NCI-H128 (cell line): ENCODE measurements at regions not wholly inside any gene's neighbourhood (a gene's known extent, or its start where the extent isn't known, plus 50 kb on each side); places are given as distances from the start of the nearest gene placed in this dataset.
"Not testable (repeated sequence)": the region's sequence is repeated elsewhere in the genome, so short reads cannot be mapped to it uniquely, and the experiment has no call there.

Experiments used
- DNase-seq: peaks from one replicate; lab custom pipeline; 2025; ENCODE audit not compliant: unreplicated experiment; lab: John Stamatoyannopoulos, UW

DNA sequence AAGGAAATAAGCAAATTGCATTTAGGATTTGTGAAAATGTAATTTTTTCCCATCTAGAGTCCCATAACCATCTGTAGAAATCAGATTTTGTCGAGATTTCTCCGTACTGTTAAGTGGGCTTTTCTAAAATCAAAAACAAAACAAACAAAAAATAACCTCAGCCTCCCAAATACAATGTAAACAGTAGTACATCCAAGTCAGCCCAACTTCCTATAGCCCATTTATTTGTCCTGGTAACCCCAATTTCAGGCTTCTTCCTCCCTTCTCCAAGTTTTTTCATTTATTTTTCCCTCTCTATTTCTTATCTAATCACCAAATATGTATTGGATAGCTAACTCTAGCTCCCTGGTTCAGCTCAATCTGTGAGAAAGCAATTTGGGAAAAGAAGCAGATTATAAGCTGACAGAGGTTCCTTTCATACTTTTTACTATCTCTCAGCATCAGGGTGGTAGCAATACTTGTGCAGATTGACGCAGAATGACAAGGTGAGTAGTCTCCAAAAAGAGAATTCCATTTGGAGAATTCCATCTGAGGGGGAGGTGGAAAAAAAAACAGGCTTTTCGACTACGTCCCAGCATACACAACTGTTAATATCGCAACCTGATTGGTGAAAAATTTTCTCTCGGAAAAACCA lies 132.6 kb upstream of the BTN3A2 start:
- DNase-seq: no peak

DNA sequence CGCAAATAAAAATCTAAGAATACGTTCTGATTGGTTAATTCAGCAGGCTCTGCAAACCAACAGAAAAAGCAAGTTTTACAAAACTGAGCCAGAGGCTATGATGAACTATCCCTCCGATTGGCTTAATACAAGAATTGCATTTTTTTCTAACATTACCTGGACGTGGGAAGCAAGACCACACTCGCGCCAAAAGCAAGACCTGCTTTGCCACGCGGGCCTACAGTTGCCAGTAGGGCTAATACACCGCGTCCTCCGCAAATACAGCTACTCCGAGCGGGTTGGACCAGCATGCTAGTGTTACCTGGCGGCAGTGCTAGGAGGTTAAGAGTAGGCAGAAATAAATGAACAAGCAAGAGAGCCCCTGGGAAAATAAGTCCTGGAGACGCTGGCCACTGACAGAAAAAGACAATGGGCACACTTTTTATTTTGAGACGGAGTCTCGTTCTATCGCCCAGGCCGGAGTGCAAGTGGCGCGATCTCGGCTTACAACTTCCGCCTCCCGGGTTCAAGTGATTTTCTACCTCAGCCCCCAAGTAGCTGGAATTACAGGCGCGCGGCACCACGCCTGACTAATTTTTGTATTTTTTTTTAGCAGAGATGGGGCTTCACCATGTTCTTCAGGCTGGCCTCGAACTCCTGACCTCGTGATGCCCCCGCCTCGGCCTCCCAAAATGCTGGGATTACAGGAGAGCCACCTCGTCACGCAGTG lies 131.9 kb upstream of the BTN3A2 start:
- no peak for DNase-seq

DNA sequence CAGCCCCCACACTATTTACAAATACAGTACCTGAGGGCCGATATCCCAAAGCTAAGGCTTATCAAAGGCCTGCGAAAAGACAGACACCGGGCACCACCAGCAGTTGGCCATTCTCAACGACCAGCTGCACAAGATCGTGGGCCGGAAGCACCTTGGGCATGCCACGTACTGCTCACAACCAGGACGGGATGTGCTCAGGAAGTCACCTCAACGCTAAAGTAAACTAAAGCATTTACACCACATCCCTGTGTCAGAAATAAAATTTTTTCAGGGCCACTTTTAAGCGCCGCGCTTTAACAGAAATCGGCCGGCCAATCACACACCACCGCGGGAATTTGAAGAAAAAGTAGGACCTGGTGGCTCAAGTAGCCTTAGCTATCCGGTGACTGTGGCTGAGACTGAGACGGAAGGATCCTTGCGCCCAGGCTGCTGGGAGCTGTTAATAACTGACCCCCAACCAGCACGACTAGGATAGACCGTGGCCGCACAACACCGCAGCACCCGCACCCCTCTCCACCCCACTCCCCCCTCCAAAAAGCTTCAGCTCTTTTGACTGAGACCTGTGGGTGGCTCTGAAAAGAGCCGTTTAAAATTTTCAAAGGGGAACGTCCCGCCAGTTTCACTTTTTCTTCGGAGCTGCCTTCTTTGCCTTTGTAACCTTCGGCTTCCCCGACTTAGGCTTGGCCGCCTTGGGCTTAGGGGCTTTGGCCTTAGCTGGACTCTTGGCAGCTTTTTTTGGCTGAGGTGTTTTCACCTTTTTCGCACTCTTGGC lies 131.2 kb upstream of the BTN3A2 start:
- DNase-seq: no peak

DNA sequence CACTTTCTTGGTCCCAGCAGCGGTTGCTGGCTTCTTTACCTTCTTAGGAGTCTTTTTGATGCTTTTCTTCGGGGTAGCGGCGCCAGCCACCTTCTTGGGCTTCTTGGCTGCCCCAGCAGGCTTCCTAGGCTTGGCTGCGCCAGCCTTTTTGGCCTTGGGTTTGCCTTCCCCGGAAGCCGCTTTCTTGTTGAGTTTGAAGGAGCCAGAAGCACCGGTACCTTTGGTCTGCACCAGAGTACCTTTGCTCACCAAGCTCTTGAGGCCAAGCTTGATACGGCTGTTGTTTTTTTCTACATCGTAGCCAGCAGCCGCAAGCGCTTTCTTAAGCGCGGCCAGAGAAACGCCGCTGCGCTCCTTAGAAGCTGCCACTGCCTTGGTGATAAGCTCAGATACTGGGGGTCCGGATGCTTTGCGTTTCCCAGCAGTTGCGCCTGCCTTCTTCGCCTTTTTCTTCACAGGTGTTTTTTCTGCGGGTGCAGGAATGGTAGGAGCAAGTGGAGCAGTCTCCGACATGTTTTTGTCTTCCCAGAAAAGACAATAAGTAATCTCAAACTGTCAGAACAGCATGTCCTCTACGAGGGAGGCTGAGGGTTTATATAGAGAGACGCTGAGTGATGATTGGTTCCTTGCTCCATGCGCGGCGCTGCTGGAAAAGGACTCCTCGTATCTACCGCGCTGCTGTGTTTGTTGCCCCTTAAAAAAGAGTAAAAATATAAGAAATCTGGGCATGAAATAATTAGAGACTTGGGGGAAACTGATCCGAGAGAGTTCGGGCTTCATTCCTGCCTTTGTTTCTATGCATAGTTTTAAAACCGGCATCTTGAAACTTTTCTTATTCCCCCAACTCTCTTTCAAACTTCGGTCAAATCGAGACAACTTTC lies 130.3 kb upstream of the BTN3A2 start:
- peak; percentile 39 for DNase-seq

DNA sequence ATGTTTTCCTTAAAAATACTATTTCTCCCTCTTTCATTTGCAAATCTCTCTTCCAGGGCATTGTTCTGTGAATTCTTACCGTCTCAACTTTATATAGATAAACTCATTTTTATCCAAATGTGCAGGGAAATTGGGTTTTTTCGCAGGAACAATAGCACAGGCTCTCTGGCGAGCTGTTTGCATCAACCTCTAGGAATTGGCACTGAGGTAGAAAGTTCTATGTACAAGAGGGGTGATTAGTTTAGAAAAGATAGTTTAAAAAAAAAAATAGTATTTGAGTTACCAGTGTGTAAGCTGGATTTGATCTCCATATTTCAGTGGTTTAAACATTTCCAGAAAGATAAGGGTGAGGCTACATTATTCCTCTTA lies 129.7 kb upstream of the BTN3A2 start:
- DNase-seq: no peak

DNA sequence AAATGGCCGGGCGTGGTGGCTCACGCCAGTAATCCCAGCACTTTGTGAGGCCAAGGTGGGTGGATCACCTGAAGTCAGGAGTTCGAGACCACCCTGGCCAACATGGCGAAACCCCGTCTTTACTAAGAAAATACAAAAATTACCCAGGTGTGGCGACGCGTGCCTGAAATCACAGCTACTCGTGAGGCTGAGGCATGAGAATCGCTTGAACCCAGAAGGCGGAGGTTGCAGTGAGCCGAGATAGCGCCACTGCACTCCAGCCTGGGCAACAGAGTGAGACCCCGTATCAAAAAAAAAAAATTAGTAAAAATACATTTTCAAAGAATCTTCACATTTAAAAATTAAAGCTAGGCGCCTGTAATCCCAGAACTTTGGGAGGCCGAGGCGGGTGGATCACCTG lies 125.6 kb upstream of the BTN3A2 start:
- not testable (repeated sequence) for DNase-seq

DNA sequence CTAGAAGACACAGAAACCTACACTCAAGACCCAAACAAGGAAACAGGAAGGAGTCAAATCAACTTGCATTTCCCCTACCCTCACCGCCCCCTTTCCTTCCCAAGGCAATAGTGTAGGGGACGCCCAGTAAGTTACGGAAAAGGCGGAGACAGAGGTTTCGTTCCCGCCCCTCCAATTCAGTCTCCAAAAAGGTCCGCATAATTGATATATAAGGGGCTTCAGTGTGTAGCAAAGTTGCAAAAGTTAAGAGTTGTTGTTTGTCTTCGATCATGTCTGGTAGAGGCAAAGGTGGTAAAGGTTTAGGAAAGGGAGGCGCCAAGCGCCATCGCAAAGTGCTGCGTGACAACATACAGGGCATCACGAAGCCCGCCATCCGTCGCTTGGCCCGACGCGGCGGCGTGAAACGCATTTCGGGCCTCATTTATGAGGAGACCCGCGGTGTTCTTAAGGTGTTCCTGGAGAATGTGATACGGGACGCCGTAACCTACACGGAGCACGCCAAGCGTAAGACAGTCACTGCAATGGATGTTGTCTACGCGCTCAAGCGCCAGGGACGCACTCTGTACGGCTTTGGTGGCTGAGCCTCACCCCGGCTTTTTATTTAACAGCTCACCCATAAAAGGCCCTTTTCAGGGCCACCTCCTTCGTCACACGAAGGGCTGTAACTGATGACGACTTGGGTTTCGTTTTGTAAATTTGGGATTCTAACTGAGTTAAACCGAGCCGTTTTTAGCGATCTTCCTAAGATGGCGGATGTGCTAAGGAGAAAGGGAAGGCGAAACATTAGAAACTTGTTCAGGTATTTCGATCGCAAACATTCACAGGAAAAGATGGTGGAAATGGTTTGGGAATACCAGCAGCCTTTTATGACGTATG lies 124.6 kb upstream of the BTN3A2 start:
- DNase-seq: no peak

DNA sequence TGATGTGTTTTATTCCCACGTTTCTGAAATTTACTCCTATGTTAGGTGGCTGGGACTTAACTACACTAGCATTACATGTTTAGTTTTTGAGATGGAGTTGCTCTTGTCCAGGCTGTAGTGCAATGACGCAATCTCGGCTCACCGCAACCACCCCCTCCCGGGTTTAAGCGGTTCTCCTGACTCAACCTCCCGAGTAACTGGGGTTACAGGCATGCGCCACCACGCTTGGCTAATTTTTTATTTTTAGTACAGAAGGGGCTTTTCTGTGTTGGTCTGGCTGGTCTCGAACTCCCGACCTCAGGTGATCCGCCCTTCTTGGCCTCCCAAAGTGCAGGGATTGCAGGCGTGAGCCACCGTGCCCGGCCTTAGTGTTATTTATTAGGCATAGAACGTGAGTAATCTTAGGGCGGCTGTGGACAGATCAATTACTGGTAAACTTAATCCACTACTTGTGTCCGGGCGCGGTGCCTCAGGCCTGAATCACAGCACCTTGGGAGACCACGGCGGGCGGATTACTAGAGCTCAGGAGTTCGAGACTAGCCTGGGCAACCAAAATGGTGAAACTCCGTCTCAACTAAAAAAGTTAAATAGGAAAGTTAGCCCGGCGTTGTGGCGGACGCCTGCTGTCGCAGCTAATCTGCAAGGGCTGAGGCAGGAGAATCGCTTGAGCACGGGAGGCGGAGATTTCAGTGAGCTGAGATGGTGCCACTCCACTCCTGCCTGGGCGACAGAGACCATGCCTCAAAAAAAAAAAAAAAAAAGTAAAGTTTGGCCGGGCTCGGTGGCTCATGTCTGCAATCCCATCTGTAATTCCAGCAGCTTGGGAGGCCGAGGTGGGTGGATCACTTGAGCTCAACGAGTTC lies 123.7 kb upstream of the BTN3A2 start:
- no peak for DNase-seq

DNA sequence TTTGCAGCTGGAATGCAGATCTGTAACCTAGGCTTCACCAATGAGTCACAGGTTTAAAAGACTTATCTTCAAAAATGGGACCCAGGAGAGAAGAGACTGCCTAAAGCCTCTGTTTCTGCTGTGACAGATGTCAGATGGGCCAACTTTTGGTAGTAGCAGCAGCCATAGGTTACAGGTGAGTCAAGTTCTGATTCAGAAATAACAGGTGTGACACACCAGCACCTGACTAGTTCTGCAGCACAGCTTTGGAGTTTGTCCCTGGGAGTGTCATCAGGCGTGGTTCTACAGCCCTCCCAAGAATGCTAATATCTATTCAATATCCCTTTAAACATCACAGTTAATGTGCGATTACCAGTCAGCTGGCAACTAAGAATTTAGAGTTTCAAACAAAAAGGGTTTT lies 121.9 kb upstream of the BTN3A2 start:
- DNase-seq: no peak

DNA sequence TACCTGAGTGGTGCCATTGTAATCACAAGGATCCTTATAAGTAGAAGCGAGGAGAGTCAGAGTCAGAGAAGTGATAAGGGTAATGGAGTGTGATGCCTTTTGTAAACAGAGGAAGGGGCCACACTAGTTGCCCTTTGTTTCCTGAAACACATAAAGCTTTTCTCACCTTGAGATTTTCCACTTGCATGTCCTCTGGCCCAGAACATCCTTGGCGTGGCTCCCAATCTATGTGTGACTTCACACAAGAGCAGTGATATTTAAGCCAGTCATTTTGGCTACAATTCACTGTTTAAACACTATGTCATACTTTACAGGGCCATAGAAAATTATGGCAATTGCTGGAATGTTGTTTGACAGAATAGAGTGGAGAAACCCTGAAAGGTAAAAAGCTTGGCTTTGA lies 121.2 kb upstream of the BTN3A2 start:
- no peak for DNase-seq

DNA sequence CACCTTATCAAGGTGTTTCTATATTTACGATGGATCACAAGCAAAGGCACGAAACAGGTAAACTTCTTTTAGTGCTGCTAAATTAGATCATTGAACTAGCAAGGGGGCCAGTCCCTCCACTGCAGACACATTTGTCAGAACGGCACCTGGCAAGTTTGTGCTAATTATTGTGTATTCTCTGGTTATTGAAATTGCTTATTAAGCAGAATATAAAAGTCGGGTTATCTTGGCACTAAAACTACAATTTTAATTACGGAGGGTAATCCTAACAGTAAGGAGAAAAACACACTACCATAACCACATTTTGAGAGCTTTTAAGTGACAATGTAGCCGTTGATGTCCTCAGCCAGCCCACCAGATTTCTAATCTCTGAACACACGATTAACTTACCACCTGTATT lies 118.9 kb upstream of the BTN3A2 start:
- no peak for DNase-seq

DNA sequence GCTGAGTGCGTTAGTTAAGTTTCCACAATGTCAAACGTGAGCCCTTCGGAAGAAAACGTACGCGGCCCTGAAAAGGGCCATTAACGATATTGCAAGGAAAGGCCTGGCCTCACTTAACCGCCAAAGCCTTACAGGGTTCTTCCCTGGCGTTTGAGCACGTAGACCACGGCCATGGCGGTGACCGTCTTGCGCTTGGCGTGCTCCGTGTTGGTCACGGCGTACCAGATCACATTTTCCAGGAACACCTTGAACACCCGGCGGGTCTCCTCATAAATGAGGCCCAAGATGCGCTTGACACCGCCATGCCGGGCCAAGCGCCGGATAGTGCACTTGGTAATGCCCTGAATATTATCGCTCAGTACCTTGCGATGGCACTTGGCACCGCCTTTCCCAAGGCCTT lies 118.4 kb upstream of the BTN3A2 start:
- no peak for DNase-seq

DNA sequence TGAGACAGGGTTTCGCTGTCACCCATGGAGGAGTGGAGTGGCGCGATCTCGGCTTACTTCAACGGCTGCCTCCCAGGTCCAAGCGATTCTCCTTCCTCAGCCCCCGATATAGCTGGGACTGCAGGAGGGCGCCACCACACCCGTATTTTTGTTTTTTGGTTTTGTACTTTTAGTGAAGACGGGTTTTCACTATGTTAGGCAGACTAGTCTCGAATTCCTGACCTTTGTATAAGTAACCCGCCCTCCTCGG lies 115.4 kb upstream of the BTN3A2 start:
- no peak for DNase-seq

DNA sequence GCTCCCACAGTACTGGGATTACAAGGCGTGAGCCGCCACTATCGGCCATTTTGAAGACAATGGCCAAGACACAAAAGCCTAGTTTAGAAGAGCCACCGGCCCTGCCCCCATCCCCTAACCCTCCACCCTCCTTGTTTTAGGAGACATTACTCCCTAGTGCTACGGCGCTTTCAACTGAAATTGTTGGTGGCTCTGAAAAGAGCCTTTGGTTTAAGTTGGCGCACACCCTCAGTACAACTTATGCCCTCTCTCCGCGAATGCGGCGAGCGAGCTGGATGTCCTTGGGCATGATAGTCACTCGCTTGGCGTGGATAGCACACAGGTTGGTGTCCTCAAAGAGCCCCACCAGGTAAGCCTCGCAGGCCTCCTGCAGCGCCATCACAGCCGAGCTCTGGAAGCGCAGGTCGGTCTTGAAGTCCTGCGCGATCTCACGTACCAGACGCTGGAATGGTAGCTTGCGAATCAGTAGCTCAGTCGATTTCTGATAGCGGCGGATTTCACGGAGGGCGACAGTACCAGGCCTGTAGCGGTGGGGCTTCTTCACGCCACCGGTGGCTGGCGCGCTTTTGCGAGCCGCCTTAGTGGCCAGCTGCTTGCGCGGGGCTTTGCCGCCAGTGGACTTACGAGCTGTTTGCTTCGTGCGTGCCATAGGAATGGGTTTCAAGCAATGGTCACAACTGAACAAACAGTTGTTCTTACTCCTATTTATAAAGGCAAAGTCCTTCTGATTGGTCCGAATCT lies 114.9 kb upstream of the BTN3A2 start:
- peak; percentile 75 for DNase-seq

DNA sequence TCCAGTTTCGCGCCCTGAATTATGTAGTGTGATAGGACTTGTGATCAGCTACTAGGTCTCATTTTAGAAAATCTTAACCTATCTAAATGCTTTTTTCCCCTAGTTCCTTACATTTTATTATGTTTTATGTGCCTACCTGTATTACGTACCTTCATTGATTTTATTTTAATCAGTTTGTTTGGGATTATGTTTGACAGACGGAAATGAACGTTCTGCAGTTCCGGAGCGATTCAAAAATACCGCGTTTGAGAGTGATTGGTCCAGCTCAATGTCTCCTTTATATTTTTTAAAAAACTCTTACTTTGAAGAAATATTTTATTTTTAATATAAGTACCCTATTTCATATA lies 114.3 kb upstream of the BTN3A2 start:
- DNase-seq: peak; percentile 71

DNA sequence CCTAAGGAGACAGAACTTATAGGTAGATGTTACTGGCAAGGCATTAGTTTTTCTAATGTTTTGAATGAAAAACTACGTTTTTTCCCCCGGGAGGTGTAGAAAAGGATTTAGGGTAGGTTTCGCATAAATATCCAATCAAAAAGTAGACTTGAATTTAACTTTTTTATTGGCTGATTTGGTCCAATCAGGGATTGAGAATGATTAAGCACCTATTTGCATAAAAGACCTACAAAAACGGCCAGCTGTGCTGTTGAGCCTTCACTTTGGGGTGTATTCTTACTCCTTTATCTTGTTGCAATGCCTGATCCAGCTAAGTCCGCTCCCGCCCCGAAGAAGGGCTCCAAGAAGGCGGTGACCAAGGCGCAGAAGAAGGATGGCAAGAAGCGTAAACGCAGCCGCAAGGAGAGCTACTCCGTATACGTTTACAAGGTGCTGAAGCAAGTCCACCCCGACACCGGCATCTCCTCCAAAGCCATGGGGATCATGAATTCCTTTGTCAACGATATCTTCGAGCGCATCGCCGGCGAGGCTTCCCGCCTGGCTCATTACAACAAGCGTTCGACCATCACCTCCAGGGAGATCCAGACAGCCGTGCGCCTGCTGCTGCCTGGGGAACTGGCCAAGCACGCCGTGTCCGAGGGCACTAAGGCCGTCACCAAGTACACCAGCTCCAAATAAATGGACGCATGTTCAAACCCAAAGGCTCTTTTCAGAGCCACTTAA lies 113.5 kb upstream of the BTN3A2 start:
- DNase-seq: peak; percentile 60

DNA sequence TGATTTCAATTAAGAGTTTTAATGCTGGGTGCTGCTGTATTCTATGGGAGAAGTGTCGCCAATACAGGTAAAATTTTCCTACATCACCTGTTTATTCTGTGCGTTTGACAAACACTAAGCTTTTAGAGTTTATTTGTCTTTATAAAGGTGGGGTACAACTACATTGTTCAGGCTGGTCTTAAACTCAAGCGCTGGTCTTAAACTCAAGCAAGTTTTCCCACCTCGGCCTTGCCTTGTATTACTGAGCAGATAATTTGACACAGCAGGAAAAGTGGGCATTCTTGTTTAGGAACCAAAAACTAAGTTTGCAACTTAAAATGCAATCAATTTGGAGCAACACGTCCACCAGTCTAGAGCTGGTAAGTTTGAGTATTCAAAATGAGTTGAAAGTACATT lies 112.9 kb upstream of the BTN3A2 start:
- DNase-seq: no peak

DNA sequence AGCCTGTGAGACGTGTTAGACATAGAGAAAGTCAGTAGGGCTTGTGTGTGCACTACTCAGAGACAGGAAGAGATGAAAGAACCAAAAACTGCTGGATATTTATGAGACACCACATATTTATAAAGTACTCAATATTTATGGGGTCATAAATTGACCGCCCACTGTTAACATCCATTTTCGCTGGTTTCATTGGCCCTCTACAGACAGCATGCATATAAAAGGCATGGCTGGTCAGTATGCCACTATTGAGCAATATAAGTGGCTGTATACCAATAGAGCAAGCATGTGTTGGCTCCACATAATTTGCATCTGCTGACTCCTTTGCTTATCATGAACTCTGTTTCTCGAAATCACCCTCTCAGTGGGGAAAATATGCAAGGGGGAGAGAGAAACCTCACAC lies 110.3 kb upstream of the BTN3A2 start:
- DNase-seq: no peak

DNA sequence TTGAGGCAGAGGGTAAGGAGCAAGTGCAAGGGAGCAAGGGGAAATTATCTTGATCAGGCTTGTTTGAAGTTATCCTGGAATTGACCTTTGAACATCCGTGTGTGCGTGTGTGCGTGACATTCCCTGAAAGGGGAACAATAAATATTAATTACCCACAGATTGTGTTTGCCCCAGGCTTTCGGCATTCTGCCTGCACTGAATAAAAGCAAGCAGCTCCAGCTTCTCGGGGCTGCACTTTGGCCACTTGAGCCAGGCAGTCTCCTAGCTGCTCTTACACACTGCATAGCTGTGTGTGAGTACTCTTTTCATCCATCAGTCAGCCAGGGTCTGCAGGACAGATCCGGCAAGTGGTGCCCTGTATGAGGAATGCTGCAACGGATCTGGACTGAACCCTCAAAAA lies 107.7 kb upstream of the BTN3A2 start:
- no peak for DNase-seq
